ENCODE measurements at regions not wholly inside any gene's neighbourhood (a gene's known extent, or its start where the extent isn't known, plus 50 kb on each side); places are given as distances from the start of the nearest gene placed in this dataset.
"Not testable (repeated sequence)": the region's sequence is repeated elsewhere in the genome, so short reads cannot be mapped to it uniquely, and the experiment has no call there.

GRCh38 chr13:95426631-95427030 is 125.4 kb upstream of the ABCC4 start:
- ChIA-PET POLR2A (interaction anchor here (0.6 kb wide), 1 partner anchor 21 kb away, joined by 3 read pairs; no protein-coding TSS in a partner anchor), CTCF (interaction anchor here (0.8 kb wide), 1 partner anchor 22 kb away, joined by 4 read pairs; no protein-coding TSS in a partner anchor)
- H3K4me3 Mint-ChIP-seq: no peak overlapping the region
- no peaks in the 10 kb centered on the region for H3K4me1 Mint-ChIP-seq
- H3K27ac Mint-ChIP-seq: no peak overlapping the region
- H3K36me3 Mint-ChIP-seq: no peaks in the 10 kb centered on the region
- DNase-seq (ENCODE audit: low spot score) (no peak), ATAC-seq (no peak)
- peaks cover 10% of the 10 kb centered on the region for H3K9me3 Mint-ChIP-seq
- peaks cover 2% of the 10 kb centered on the region; the same call in 1 of the 2 replicates for H3K27me3 Mint-ChIP-seq (ENCODE audit: low read depth)
- TF ChIP-seq ZNF423 (CRISPR knock-in tag; IDR thresholded peaks at IDR 0.05) (no peak), ARID4B (CRISPR knock-in tag; IDR thresholded peaks at IDR 0.05; ENCODE audit: borderline replicate concordance) (no peak), E2F1 (CRISPR knock-in tag; IDR thresholded peaks at IDR 0.05) (no peak), ZNF263 (CRISPR knock-in tag; IDR thresholded peaks at IDR 0.05; ENCODE audit: low read depth) (no peak), FOXP1 (CRISPR knock-in tag; IDR thresholded peaks at IDR 0.05; ENCODE audit: borderline replicate concordance) (no peak), ZNF121 (CRISPR knock-in tag; IDR thresholded peaks at IDR 0.05) (no peak), PRRX2 (CRISPR knock-in tag; IDR thresholded peaks at IDR 0.05) (no peak), ESRRA (CRISPR knock-in tag; IDR thresholded peaks at IDR 0.05; ENCODE audit: borderline replicate concordance) (no peak), TEAD1 (CRISPR knock-in tag; IDR thresholded peaks at IDR 0.05) (no peak), TP53 (CRISPR knock-in tag; IDR thresholded peaks at IDR 0.05) (no peak), ZNF532 (CRISPR knock-in tag; IDR thresholded peaks at IDR 0.05; ENCODE audit: borderline replicate concordance) (no peak), OVOL2 (CRISPR knock-in tag; IDR thresholded peaks at IDR 0.05; ENCODE audit: borderline replicate concordance) (no peak), ATF6 (CRISPR knock-in tag; IDR thresholded peaks at IDR 0.05) (no peak), ZNF416 (CRISPR knock-in tag; IDR thresholded peaks at IDR 0.05) (no peak)

GRCh38 chr13:95430525-95430924 is 122.0 kb upstream of the CLDN10 start:
- DNase-seq (ENCODE audit: low spot score); H3K9me3 Mint-ChIP-seq; H3K4me3 Mint-ChIP-seq; H3K27me3 Mint-ChIP-seq (ENCODE audit: low read depth); ATAC-seq; H3K36me3 Mint-ChIP-seq; H3K4me1 Mint-ChIP-seq; POLR2A ChIA-PET; H3K27ac Mint-ChIP-seq: not testable (repeated sequence)
- CTCF ChIA-PET: interaction anchor here (0.9 kb wide), 1 partner anchor 26 kb away, joined by 3 read pairs; no protein-coding TSS in a partner anchor
